CD14-positive monocyte (primary cell): ENCODE measurements at regions not wholly inside any gene's neighbourhood (a gene's known extent, or its start where the extent isn't known, plus 50 kb on each side); places are given as distances from the start of the nearest gene placed in this dataset.

Experiments used
- DNase-seq, 3 donors: peaks; one replicate each; pipeline ENCODE4 v3.0.0-alpha.2; 2011 to 2022
- H2AFZ ChIP-seq: 2 replicates; pipeline ENCODE4 v1.6.0; 2012; ENCODE audit warnings: mild to moderate bottlenecking, low read depth, low read length, inconsistent platforms; ENCODE audit not compliant: insufficient read depth, poor library complexity, severe bottlenecking
- H3K27ac ChIP-seq, 2 donors: 1 replicate in 1 of 2; 2 replicates in 1 of 2; pipeline ENCODE4 v1.5.1; 2012 to 2013; ENCODE audit warnings: low read length in 2 of 2, control low read depth in 1 of 2, inconsistent platforms in 1 of 2, low read depth in 1 of 2, mild to moderate bottlenecking in 1 of 2
- H3K27me3 ChIP-seq, 2 donors: one replicate each; pipeline versions ENCODE4 v1.6.0 to v1.6.1; 2011 to 2013; ENCODE audit warnings: low read length in 2 of 2; ENCODE audit not compliant: control insufficient read depth in 2 of 2, insufficient read depth in 2 of 2
- H3K36me3 ChIP-seq, 2 donors: replicated peaks in 1 of 2; 1 replicate in 1 of 2; 2 replicates in 1 of 2; pipeline versions ENCODE4 v1.5.1 to v1.6.1; 2012 to 2013; ENCODE audit warnings: low read length in 2 of 2, control low read depth in 1 of 2, inconsistent platforms in 1 of 2, mild to moderate bottlenecking in 1 of 2; ENCODE audit not compliant: insufficient read depth in 2 of 2, control insufficient read depth in 1 of 2
- H3K4me1 ChIP-seq, 2 donors: 1 replicate in 1 of 2; 2 replicates in 1 of 2; pipeline versions ENCODE4 v1.5.1 to v1.6.1; 2012 to 2013; ENCODE audit warnings: low read length in 2 of 2, control low read depth in 1 of 2, inconsistent platforms in 1 of 2, mild to moderate bottlenecking in 1 of 2, moderate library complexity in 1 of 2; ENCODE audit not compliant: insufficient read depth in 2 of 2, control insufficient read depth in 1 of 2
- H3K4me2 ChIP-seq: replicated peaks from 2 replicates; pipeline ENCODE3; 2012; ENCODE audit warnings: low read length, moderate library complexity, mild to moderate bottlenecking; ENCODE audit not compliant: poor library complexity, severe bottlenecking; ENCODE audit errors: extremely low read depth
- H3K4me3 ChIP-seq, 3 experiments: fragments of 200-600 bp in 1 of 3; sonication (generic) in 1 of 3; replicated peaks in 1 of 3; 1 replicate in 2 of 3; 2 replicates in 1 of 3; pipeline ENCODE4 v1.5.1; 2011 to 2013; ENCODE audit warnings: low read length in 3 of 3, mild to moderate bottlenecking in 3 of 3, control low read depth in 2 of 3, low read depth in 2 of 3, inconsistent platforms in 1 of 3, moderate library complexity in 1 of 3
- H3K79me2 ChIP-seq: 2 replicates; pipeline ENCODE4 v1.6.0; 2012; ENCODE audit warnings: mild to moderate bottlenecking, control low read depth, inconsistent platforms, low read length, moderate library complexity; ENCODE audit not compliant: insufficient read depth
- H3K9ac ChIP-seq: 2 replicates; pipeline ENCODE4 v1.6.0; 2017; ENCODE audit warnings: low read length, mild to moderate bottlenecking; ENCODE audit not compliant: insufficient read depth, poor library complexity, severe bottlenecking
- H3K9me3 ChIP-seq, 2 donors: replicated peaks in 1 of 2; 1 replicate in 1 of 2; 2 replicates in 1 of 2; pipeline versions ENCODE4 v1.5.1 to v1.6.1; 2012 to 2013; ENCODE audit warnings: low read length in 2 of 2, control low read depth in 1 of 2; ENCODE audit not compliant: control insufficient read depth in 1 of 2, insufficient read depth in 1 of 2
- H4K20me1 ChIP-seq: 2 replicates; pipeline ENCODE4 v1.6.0; 2012; ENCODE audit warnings: mild to moderate bottlenecking, low read length, control low read depth, moderate library complexity; ENCODE audit not compliant: insufficient read depth
- H3K27ac Mint-ChIP-seq, 7 donors: one replicate each; pipeline ENCODE4 v1.8.0; 2020; ENCODE audit warnings: mild to moderate bottlenecking in 7 of 7, mixed read lengths in 7 of 7, moderate library complexity in 6 of 7, inconsistent platforms in 2 of 7
- H3K27me3 Mint-ChIP-seq, 3 donors: one replicate each; pipeline ENCODE4 v1.8.0; 2021 to 2022; ENCODE audit warnings: low read depth in 3 of 3, mild to moderate bottlenecking in 3 of 3, mixed read lengths in 3 of 3, moderate library complexity in 3 of 3, inconsistent platforms in 1 of 3
- H3K36me3 Mint-ChIP-seq, 2 donors: one replicate each; pipeline ENCODE4 v1.8.0; 2020; ENCODE audit warnings: mixed read lengths in 2 of 2, inconsistent platforms in 1 of 2, mild to moderate bottlenecking in 1 of 2
- H3K4me1 Mint-ChIP-seq: one replicate; pipeline ENCODE4 v1.8.0; 2020; ENCODE audit warnings: mild to moderate bottlenecking, mixed read lengths
- H3K4me3 Mint-ChIP-seq, 2 donors: one replicate each; pipeline ENCODE4 v1.8.0; 2020; ENCODE audit warnings: mild to moderate bottlenecking in 2 of 2, mixed read lengths in 2 of 2, moderate library complexity in 1 of 2
- H3K9me3 Mint-ChIP-seq, 7 donors: one replicate each; pipeline ENCODE4 v1.8.0; 2020 to 2022; ENCODE audit warnings: mixed read lengths in 7 of 7, mild to moderate bottlenecking in 6 of 7, moderate library complexity in 6 of 7, inconsistent platforms in 2 of 7
- CTCF ChIP-seq: fragments of 200-600 bp; IDR thresholded peaks from one replicate; pipeline ENCODE4 v1.8.0; 2022; ENCODE audit warnings: antibody characterized with exemption, mild to moderate bottlenecking
- WGBS: methylation state at CpG from one replicate; pipeline ENCODE4 v1.1.5; 2013; ENCODE audit warnings: missing lambda C conversion rate; ENCODE audit not compliant: insufficient coverage; 5-methylcytosine and 5-hydroxymethylcytosine counted together
- intact Hi-C, 2 donors: fragments of 100-400 bp; cut with micrococcal nuclease; formaldehyde crosslinking; loops; one replicate each; pipeline versions ENCODE4 v1.15.0 to v1.15.1; 2023

DNA sequence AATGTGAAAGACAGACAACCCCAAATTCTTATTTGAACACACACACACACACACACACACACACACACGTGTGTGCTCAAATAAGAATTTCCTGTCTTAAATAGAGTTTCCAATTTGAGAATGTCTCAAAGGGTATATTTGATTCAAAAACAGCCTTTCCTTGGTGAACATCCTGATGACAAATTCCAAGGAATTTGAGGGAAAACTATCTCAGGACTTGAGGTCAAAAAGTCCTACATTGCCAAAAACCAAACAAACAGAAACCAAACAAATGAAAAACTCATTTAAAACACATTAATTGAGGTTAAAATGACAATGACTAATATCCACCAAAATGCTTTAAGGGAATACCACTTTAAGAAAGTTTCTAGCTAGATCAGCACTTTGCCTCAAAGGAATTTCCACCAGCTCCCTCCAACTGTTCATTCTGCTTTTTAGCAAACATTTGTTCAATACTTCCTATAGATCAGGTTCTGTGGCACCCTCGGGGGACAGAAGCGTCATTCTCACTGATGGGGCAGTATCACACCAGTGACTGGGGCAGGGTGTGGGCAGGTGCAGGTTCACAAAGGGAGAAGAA is 232.1 kb upstream of the TRIB2 start:
- Mint-ChIP-seq H3K4me3 (no peak overlapping the region), H3K27ac (peak overlapping the region in 1 of 7 donors; percentile 41), H3K36me3 (peaks cover 0 to 2% of the 10 kb centered on the region in 2 donors), H3K27me3 (peaks cover 0 to 2% (median 1%) of the 10 kb centered on the region in 3 donors), H3K4me1 (peaks cover 40% of the 10 kb centered on the region), H3K9me3 (no peaks in the 10 kb centered on the region)
- H4K20me1 ChIP-seq: no peaks in the 10 kb centered on the region
- no peak overlapping the region for H3K27ac ChIP-seq
- WGBS: 100% methylated on average over 2 of the region's 3 CpGs
- H3K27me3 ChIP-seq: no peaks in the 10 kb centered on the region
- H3K4me2 ChIP-seq: no peak overlapping the region
- no peak overlapping the region for H3K9ac ChIP-seq
- no peaks in the 10 kb centered on the region for H3K36me3 ChIP-seq
- H3K79me2 ChIP-seq: no peaks in the 10 kb centered on the region
- intact Hi-C loops: no loop called here
- TF ChIP-seq CTCF: no peak
- H3K4me3 ChIP-seq: no peak overlapping the region
- peaks cover 34 to 40% of the 10 kb centered on the region in 2 donors for H3K4me1 ChIP-seq
- H3K9me3 ChIP-seq: no peaks in the 10 kb centered on the region
- no peak overlapping the region for H2AFZ ChIP-seq
- no peak for DNase-seq

GRCh38 chr2:12486205-12487118 is 230.3 kb upstream of the TRIB2 start:
- no peak for TF ChIP-seq CTCF
- 96% methylated on average over 4 of the region's 9 CpGs for WGBS
- Histone ChIP-seq H3K4me3 (peak overlapping the region in 1 of 3 experiments; percentile 42), H3K27me3 (no peaks in the 10 kb centered on the region), H3K4me1 (peaks cover 34 to 40% of the 10 kb centered on the region in 2 donors), H2AFZ (no peak overlapping the region), H3K9ac (no peak overlapping the region), H3K9me3 (no peaks in the 10 kb centered on the region), H3K4me2 (no peak overlapping the region), H3K27ac (peak overlapping the region; percentile 41 to 70), H3K79me2 (no peaks in the 10 kb centered on the region), H3K36me3 (no peaks in the 10 kb centered on the region), H4K20me1 (no peaks in the 10 kb centered on the region)
- peak overlapping the region in 1 of 2 donors; percentile 54 for H3K4me3 Mint-ChIP-seq
- peaks cover 42% of the 10 kb centered on the region for H3K4me1 Mint-ChIP-seq
- H3K36me3 Mint-ChIP-seq: peaks cover 0 to 2% of the 10 kb centered on the region in 2 donors
- peaks cover 0 to 3% (median 2%) of the 10 kb centered on the region in 3 donors for H3K27me3 Mint-ChIP-seq
- peak overlapping the region; percentile 76 to 96 (median 91) for H3K27ac Mint-ChIP-seq
- DNase-seq: peak in 1 of 3 donors; percentile 47
- intact Hi-C loops: no loop called here
- H3K9me3 Mint-ChIP-seq: no peaks in the 10 kb centered on the region
